C4-2B (cell line): ENCODE measurements at regions not wholly inside any gene's neighbourhood (a gene's known extent, or its start where the extent isn't known, plus 50 kb on each side); places are given as distances from the start of the nearest gene placed in this dataset.

Experiments used
- H3K27ac ChIP-seq: fragments of 450-650 bp; 2 replicates; pipeline ENCODE4 v1.5.1; 2017
- CTCF ChIP-seq: fragments of 450-650 bp; conservative IDR thresholded peaks from 2 replicates; pipeline ENCODE4 v1.5.1; 2017; ENCODE audit warnings: mild to moderate bottlenecking
- ZFX ChIP-seq: fragments of 450-650 bp; IDR thresholded peaks from 2 replicates; pipeline ENCODE4 v1.6.1; 2017

- no peak overlapping the region for H3K27ac ChIP-seq
- no peak for TF ChIP-seq ZFX
- TF ChIP-seq CTCF: no peak
These were observed 230.6 kb upstream of the CPEB2 start for GRCh38 chr4:14771504-14772175.

GRCh38 chr4:14772388-14772787, 229.9 kb upstream of the CPEB2 start:
- TF ChIP-seq ZFX (no peak), CTCF (no peak)
- H3K27ac ChIP-seq: no peak overlapping the region

- TF ChIP-seq ZFX (no peak), CTCF (no peak)
- H3K27ac ChIP-seq: no peak overlapping the region
These were observed 219.0 kb upstream of the CPEB2 start for GRCh38 chr4:14783011-14783877.

- TF ChIP-seq CTCF (no peak), ZFX (no peak)
- H3K27ac ChIP-seq: no peak overlapping the region
These were observed 215.1 kb upstream of the CPEB2 start for GRCh38 chr4:14787221-14787620.

GRCh38 chr4:14787894-14788293, 214.4 kb upstream of the CPEB2 start:
- no peak for TF ChIP-seq ZFX
- TF ChIP-seq CTCF: peak; percentile 75
- H3K27ac ChIP-seq: no peak overlapping the region

- no peak overlapping the region for H3K27ac ChIP-seq
- TF ChIP-seq ZFX: no peak
- no peak for TF ChIP-seq CTCF
These were observed 211.8 kb upstream of the CPEB2 start for GRCh38 chr4:14790494-14790893.

GRCh38 chr4:14792702-14793227, 209.5 kb upstream of the CPEB2 start:
- no peak overlapping the region for H3K27ac ChIP-seq
- no peak for TF ChIP-seq CTCF
- no peak for TF ChIP-seq ZFX
